Activated CD8-positive, alpha-beta T cell treated with anti-CD3 and anti-CD28 coated beads, Interleukin-2, amount 10 ng/mL, durations not matched to agents 7 days and 5 days (primary cell): ENCODE measurements at regions not wholly inside any gene's neighbourhood (a gene's known extent, or its start where the extent isn't known, plus 50 kb on each side); places are given as distances from the start of the nearest gene placed in this dataset.

Experiments
- ATAC-seq: fragments of 150-1000 bp; cut with Tn5 transposase; one replicate; pipeline ENCODE4 v1.10.0; 2021; ENCODE audit warnings: moderate library complexity
- CTCF ChIA-PET: fragments of 350-600 bp; sonication (Branson Sonifier 250); formaldehyde crosslinking; loops from one replicate; lab custom pipeline; 2021; ENCODE audit warnings: antibody characterized with exemption; lab: Charles Lee
- POLR2A ChIA-PET: fragments of 350-600 bp; sonication (Branson Sonifier 250); formaldehyde crosslinking; loops from one replicate; lab custom pipeline; 2021; ENCODE audit warnings: antibody characterized with exemption; lab: Charles Lee
- DNase-seq: peaks from one replicate; pipeline ENCODE4 v3.0.0-alpha.2; 2020
- H3K27ac Mint-ChIP-seq: one replicate; pipeline ENCODE4 v1.8.0; 2021; ENCODE audit warnings: mild to moderate bottlenecking, mixed read lengths
- H3K27me3 Mint-ChIP-seq: one replicate; pipeline ENCODE4 v1.8.0; 2021; ENCODE audit warnings: low read depth, mixed read lengths
- H3K36me3 Mint-ChIP-seq: one replicate; pipeline ENCODE4 v1.8.0; 2021; ENCODE audit warnings: low read depth, mixed read lengths
- H3K4me1 Mint-ChIP-seq: one replicate; pipeline ENCODE4 v1.8.0; 2021; ENCODE audit warnings: low read depth, mixed read lengths
- H3K4me3 Mint-ChIP-seq: one replicate; pipeline ENCODE4 v1.8.0; 2021; ENCODE audit warnings: mild to moderate bottlenecking, mixed read lengths
- H3K9me3 Mint-ChIP-seq: one replicate; pipeline ENCODE4 v1.8.0; 2022; ENCODE audit warnings: mixed read lengths; ENCODE audit not compliant: insufficient read depth

- Mint-ChIP-seq H3K27me3 (no peaks in the 10 kb centered on the region), H3K4me3 (no peak overlapping the region), H3K9me3 (no peaks in the 10 kb centered on the region), H3K4me1 (peaks cover 12% of the 10 kb centered on the region), H3K36me3 (no peaks in the 10 kb centered on the region), H3K27ac (no peak overlapping the region)
- DNase-seq (no peak), ATAC-seq (no peak)
- ChIA-PET CTCF (interaction anchor here (0.9 to 1.3 kb wide), 2 partner anchors 11 to 61 kb away, joined by 3 to 4 read pairs; no protein-coding TSS in a partner anchor), POLR2A (interaction anchor here (0.6 kb wide), 1 partner anchor 35 kb away, joined by 3 read pairs; no protein-coding TSS in a partner anchor)
Measured at GRCh38 chr2:30371772-30372373, 75.2 kb upstream of the LCLAT1 start.

- Mint-ChIP-seq H3K4me3 (no peak overlapping the region), H3K4me1 (peaks cover 6% of the 10 kb centered on the region)
Measured at GRCh38 chr2:30372826-30373225, 74.2 kb upstream of the LCLAT1 start.

GRCh38 chr2:30373881-30374302 is 73.2 kb upstream of the LCLAT1 start:
- CTCF ChIA-PET = interaction anchor here (1.2 to 1.5 kb wide), 2 partner anchors 39 to 135 kb away, joined by 3 to 4 read pairs; no protein-coding TSS in a partner anchor
- H3K4me3 Mint-ChIP-seq = no peak overlapping the region
- POLR2A ChIA-PET = no interaction called here
- H3K27ac Mint-ChIP-seq = no peak overlapping the region
- H3K9me3 Mint-ChIP-seq = no peaks in the 10 kb centered on the region
- no peaks in the 10 kb centered on the region for H3K27me3 Mint-ChIP-seq
- ATAC-seq (no peak), DNase-seq (no peak)
- H3K4me1 Mint-ChIP-seq = peaks cover 6% of the 10 kb centered on the region
- no peaks in the 10 kb centered on the region for H3K36me3 Mint-ChIP-seq

More at GRCh38 chr2:30372826-30373225, 74.2 kb upstream of the LCLAT1 start:
- Mint-ChIP-seq H3K9me3 (no peaks in the 10 kb centered on the region), H3K27ac (no peak overlapping the region), H3K27me3 (no peaks in the 10 kb centered on the region), H3K36me3 (no peaks in the 10 kb centered on the region)
- CTCF ChIA-PET = interaction anchor here (1.2 to 1.5 kb wide), 2 partner anchors 38 to 134 kb away, joined by 3 to 4 read pairs; no protein-coding TSS in a partner anchor
- POLR2A ChIA-PET = no interaction called here
- ATAC-seq (no peak), DNase-seq (no peak)

- Mint-ChIP-seq H3K36me3 (no peaks in the 10 kb centered on the region), H3K4me1 (peaks cover 6% of the 10 kb centered on the region), H3K27me3 (no peaks in the 10 kb centered on the region), H3K27ac (no peak overlapping the region), H3K9me3 (no peaks in the 10 kb centered on the region), H3K4me3 (no peak overlapping the region)
- POLR2A ChIA-PET = interaction anchor here (0.6 kb wide), 1 partner anchor 118 kb away, joined by 4 read pairs; no protein-coding TSS in a partner anchor
- CTCF ChIA-PET = no interaction called here
- DNase-seq (no peak), ATAC-seq (no peak)
Measured at GRCh38 chr2:30374380-30374779, 72.7 kb upstream of the LCLAT1 start.

GRCh38 chr2:30375915-30376314 is 71.1 kb upstream of the LCLAT1 start:
- ChIA-PET POLR2A (no interaction called here), CTCF (no interaction called here)
- Mint-ChIP-seq H3K4me1 (peaks cover 6% of the 10 kb centered on the region), H3K36me3 (no peaks in the 10 kb centered on the region), H3K27me3 (no peaks in the 10 kb centered on the region), H3K4me3 (no peak overlapping the region), H3K9me3 (no peaks in the 10 kb centered on the region), H3K27ac (no peak overlapping the region)
- ATAC-seq = no peak
- DNase-seq = no peak

GRCh38 chr2:30379481-30379880 is 67.6 kb upstream of the LCLAT1 start:
- H3K4me1 Mint-ChIP-seq = no peaks in the 10 kb centered on the region
- no peaks in the 10 kb centered on the region for H3K36me3 Mint-ChIP-seq
- ATAC-seq (no peak), DNase-seq (no peak)
- H3K9me3 Mint-ChIP-seq = no peaks in the 10 kb centered on the region
- H3K27ac Mint-ChIP-seq = no peak overlapping the region
- no peak overlapping the region for H3K4me3 Mint-ChIP-seq
- ChIA-PET CTCF (no interaction called here), POLR2A (no interaction called here)
- H3K27me3 Mint-ChIP-seq = peaks cover 2% of the 10 kb centered on the region

GRCh38 chr2:30380824-30381223 is 66.2 kb upstream of the LCLAT1 start:
- CTCF ChIA-PET = interaction anchor here (1.2 kb wide), 1 partner anchor 18 kb away, joined by 3 read pairs; no protein-coding TSS in a partner anchor
- H3K27ac Mint-ChIP-seq = no peak overlapping the region
- DNase-seq = no peak

GRCh38 chr2:30382162-30382783 is 64.8 kb upstream of the LCLAT1 start:
- ATAC-seq (no peak), DNase-seq (no peak)
- no peak overlapping the region for H3K4me3 Mint-ChIP-seq
- ChIA-PET POLR2A (interaction anchor here (0.6 kb wide), 1 partner anchor 271 kb away, joined by 3 read pairs; no protein-coding TSS in a partner anchor), CTCF (interaction anchor here (1.2 kb wide), 1 partner anchor 19 kb away, joined by 3 read pairs; no protein-coding TSS in a partner anchor)
- peaks cover 2% of the 10 kb centered on the region for H3K27me3 Mint-ChIP-seq
- H3K9me3 Mint-ChIP-seq = no peaks in the 10 kb centered on the region
- H3K4me1 Mint-ChIP-seq = no peaks in the 10 kb centered on the region
- no peak overlapping the region for H3K27ac Mint-ChIP-seq
- no peaks in the 10 kb centered on the region for H3K36me3 Mint-ChIP-seq

More at GRCh38 chr2:30380824-30381223, 66.2 kb upstream of the LCLAT1 start:
- ATAC-seq = no peak
- Mint-ChIP-seq H3K36me3 (no peaks in the 10 kb centered on the region), H3K27me3 (peaks cover 2% of the 10 kb centered on the region), H3K4me1 (no peaks in the 10 kb centered on the region), H3K4me3 (no peak overlapping the region), H3K9me3 (no peaks in the 10 kb centered on the region)
- POLR2A ChIA-PET = interaction anchor here (1.0 kb wide), 1 partner anchor 13 kb away, joined by 3 read pairs; no protein-coding TSS in a partner anchor

GRCh38 chr2:30382995-30383394 is 64.1 kb upstream of the LCLAT1 start:
- ATAC-seq = no peak

GRCh38 chr2:30385327-30385726 is 61.7 kb upstream of the LCLAT1 start:
- H3K4me3 Mint-ChIP-seq = no peak overlapping the region
- no peak overlapping the region for H3K27ac Mint-ChIP-seq
- DNase-seq (no peak), ATAC-seq (no peak)
- no peaks in the 10 kb centered on the region for H3K9me3 Mint-ChIP-seq
- H3K36me3 Mint-ChIP-seq = no peaks in the 10 kb centered on the region
- peaks cover 2% of the 10 kb centered on the region for H3K27me3 Mint-ChIP-seq
- H3K4me1 Mint-ChIP-seq = no peaks in the 10 kb centered on the region
- ChIA-PET POLR2A (no interaction called here), CTCF (no interaction called here)

More at GRCh38 chr2:30382995-30383394, 64.1 kb upstream of the LCLAT1 start:
- Mint-ChIP-seq H3K4me1 (no peaks in the 10 kb centered on the region), H3K4me3 (no peak overlapping the region), H3K27ac (no peak overlapping the region), H3K27me3 (peaks cover 2% of the 10 kb centered on the region), H3K36me3 (no peaks in the 10 kb centered on the region), H3K9me3 (no peaks in the 10 kb centered on the region)
- CTCF ChIA-PET = interaction anchor here (1.5 kb wide), 1 partner anchor 14 kb away, joined by 3 read pairs; no protein-coding TSS in a partner anchor
- no peak for DNase-seq
- POLR2A ChIA-PET = interaction anchor here (0.6 kb wide), 1 partner anchor 270 kb away, joined by 3 read pairs; no protein-coding TSS in a partner anchor

- ChIA-PET CTCF (no interaction called here), POLR2A (no interaction called here)
- Mint-ChIP-seq H3K4me1 (no peaks in the 10 kb centered on the region), H3K27ac (no peak overlapping the region), H3K9me3 (no peaks in the 10 kb centered on the region), H3K27me3 (peaks cover 3% of the 10 kb centered on the region), H3K4me3 (no peak overlapping the region), H3K36me3 (no peaks in the 10 kb centered on the region)
- DNase-seq (no peak), ATAC-seq (no peak)
Measured at GRCh38 chr2:30392097-30392496, 54.9 kb upstream of the LCLAT1 start.

GRCh38 chr2:30393510-30393909 is 53.5 kb upstream of the LCLAT1 start:
- POLR2A ChIA-PET = interaction anchor here (0.8 kb wide), 1 partner anchor 159 kb away, joined by 3 read pairs; no protein-coding TSS in a partner anchor
- Mint-ChIP-seq H3K9me3 (no peaks in the 10 kb centered on the region), H3K27me3 (peaks cover 3% of the 10 kb centered on the region), H3K36me3 (no peaks in the 10 kb centered on the region), H3K27ac (no peak overlapping the region), H3K4me1 (no peaks in the 10 kb centered on the region), H3K4me3 (no peak overlapping the region)
- ATAC-seq (no peak), DNase-seq (no peak)
- CTCF ChIA-PET = interaction anchor here (1.8 kb wide), 1 partner anchor 59 kb away, joined by 4 read pairs; no protein-coding TSS in a partner anchor
